ENCODE measurements at regions not wholly inside any gene's neighbourhood (a gene's known extent, or its start where the extent isn't known, plus 50 kb on each side); places are given as distances from the start of the nearest gene placed in this dataset.
"Not testable (repeated sequence)": the region's sequence is repeated elsewhere in the genome, so short reads cannot be mapped to it uniquely, and the experiment has no call there.

- Histone ChIP-seq H3K9ac (ENCODE audit: low read length) (no peak overlapping the region), H2AK5ac (ENCODE audit: low read length, severe bottlenecking) (no peak overlapping the region), H2BK5ac (ENCODE audit: low read depth, low read length, poor library complexity, severe bottlenecking) (no peak overlapping the region), H3K4me2 (ENCODE audit: low read length, poor library complexity, severe bottlenecking) (no peak overlapping the region), H2BK15ac (ENCODE audit: low read depth, poor library complexity, severe bottlenecking) (no peak overlapping the region), H3K4me3 (ENCODE audit: insufficient read depth in 1 of 2, low read depth in 1 of 2, low read length in 2 of 2) (no peak overlapping the region), H4K91ac (ENCODE audit: low read length) (no peak overlapping the region), H3K79me1 (replicated peaks; ENCODE audit: low read length, poor library complexity, severe bottlenecking) (no peaks in the 10 kb centered on the region), H2AFZ (ENCODE audit: low read depth, low read length) (no peak overlapping the region), H3K9me3 (ENCODE audit: control insufficient read depth, low read length) (no peaks in the 10 kb centered on the region), H4K8ac (ENCODE audit: low read length) (no peak overlapping the region), H3K23ac (ENCODE audit: low read length in 2 of 2) (no peak overlapping the region), H3K27ac (ENCODE audit: low read length, poor library complexity, severe bottlenecking) (no peak overlapping the region), H3K4ac (ENCODE audit: low read depth in 1 of 2, low read length in 2 of 2) (no peak overlapping the region), H2BK12ac (ENCODE audit: low read length in 2 of 2) (no peak overlapping the region), H3K27me3 (ENCODE audit: control insufficient read depth in 1 of 2, insufficient read depth in 1 of 2, low read length in 2 of 2) (peaks cover 0 to 6% of the 10 kb centered on the region in 2 experiments), H2BK120ac (ENCODE audit: low read depth, low read length) (no peak overlapping the region), H3K18ac (ENCODE audit: low read depth in 1 of 2, low read length in 2 of 2) (no peak overlapping the region), H3K4me1 (ENCODE audit: control insufficient read depth, insufficient read depth, low read depth, low read length) (no peaks in the 10 kb centered on the region), H3K36me3 (ENCODE audit: control insufficient read depth in 1 of 2, insufficient read depth in 2 of 2, low read depth in 1 of 2, low read length in 2 of 2) (no peaks in the 10 kb centered on the region), H3K14ac (ENCODE audit: low read length in 2 of 2) (no peak overlapping the region)
- DNase-seq: no peak
- WGBS: 93% methylated on average over 13 of the region's 13 CpGs
Measured at GRCh38 chr3:156044634-156044975, 75.8 kb upstream of the KCNAB1 start.

DNA sequence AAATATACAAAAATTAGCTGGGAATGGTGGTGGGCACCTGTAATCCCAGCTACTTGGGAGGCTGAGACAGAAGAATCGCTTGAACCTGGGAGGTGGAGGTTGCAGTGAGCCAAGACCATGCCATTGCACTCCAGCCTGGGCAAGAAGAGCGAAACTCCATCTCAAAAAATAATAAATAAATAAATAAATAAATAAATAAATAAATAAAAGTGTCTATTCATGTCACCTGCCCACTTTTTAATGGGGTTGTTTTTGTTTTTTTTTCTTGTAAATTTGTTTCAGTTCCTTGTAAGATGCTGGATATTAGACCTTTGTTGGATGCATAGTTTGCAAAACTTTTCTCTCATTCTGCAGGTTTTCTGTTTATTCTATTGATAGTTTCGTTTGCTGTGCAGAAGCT, 71.9 kb upstream of the KCNAB1 start:
- H3K14ac ChIP-seq (ENCODE audit: low read length in 2 of 2); H3K18ac ChIP-seq (ENCODE audit: low read depth in 1 of 2, low read length in 2 of 2); H2BK12ac ChIP-seq (ENCODE audit: low read length in 2 of 2); H3K23ac ChIP-seq (ENCODE audit: low read length in 2 of 2); H2BK15ac ChIP-seq (ENCODE audit: low read depth, poor library complexity, severe bottlenecking); H2BK5ac ChIP-seq (ENCODE audit: low read depth, low read length, poor library complexity, severe bottlenecking); H3K79me1 ChIP-seq (replicated peaks; ENCODE audit: low read length, poor library complexity, severe bottlenecking); H2BK120ac ChIP-seq (ENCODE audit: low read depth, low read length); H3K27ac ChIP-seq (ENCODE audit: low read length, poor library complexity, severe bottlenecking); H3K27me3 ChIP-seq (ENCODE audit: control insufficient read depth in 1 of 2, insufficient read depth in 1 of 2, low read length in 2 of 2); H3K4ac ChIP-seq (ENCODE audit: low read depth in 1 of 2, low read length in 2 of 2); H3K4me2 ChIP-seq (ENCODE audit: low read length, poor library complexity, severe bottlenecking); H4K8ac ChIP-seq (ENCODE audit: low read length); H2AK5ac ChIP-seq (ENCODE audit: low read length, severe bottlenecking); H3K4me3 ChIP-seq (ENCODE audit: insufficient read depth in 1 of 2, low read depth in 1 of 2, low read length in 2 of 2); H3K36me3 ChIP-seq (ENCODE audit: control insufficient read depth in 1 of 2, insufficient read depth in 2 of 2, low read depth in 1 of 2, low read length in 2 of 2); H3K4me1 ChIP-seq (ENCODE audit: control insufficient read depth, insufficient read depth, low read depth, low read length); H2AFZ ChIP-seq (ENCODE audit: low read depth, low read length); H3K9me3 ChIP-seq (ENCODE audit: control insufficient read depth, low read length); H3K9ac ChIP-seq (ENCODE audit: low read length); H4K91ac ChIP-seq (ENCODE audit: low read length); DNase-seq: not testable (repeated sequence)
- WGBS: no CpG with 5 or more reads among the region's 3 CpGs

DNA sequence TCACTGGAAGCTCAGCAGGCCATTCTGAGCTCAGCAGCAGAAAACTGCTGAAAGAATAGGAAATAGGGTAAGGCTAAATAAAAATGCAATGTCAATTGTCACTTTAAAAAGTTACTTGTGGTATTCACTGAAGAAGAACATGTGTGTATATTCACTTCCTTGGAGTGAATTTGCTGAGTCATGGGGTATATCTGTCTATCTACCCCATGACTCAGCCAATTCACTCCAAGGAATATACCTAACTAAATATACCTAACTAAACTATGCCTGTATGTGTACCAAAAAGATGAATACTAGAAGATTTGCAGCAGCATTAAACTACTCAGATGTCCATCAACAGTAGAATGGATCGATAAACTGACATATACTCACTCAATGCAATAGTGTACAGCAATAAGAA, 69.5 kb upstream of the KCNAB1 start:
- H2BK120ac ChIP-seq (ENCODE audit: low read depth, low read length): no peak overlapping the region
- H3K27me3 ChIP-seq (ENCODE audit: control insufficient read depth in 1 of 2, insufficient read depth in 1 of 2, low read length in 2 of 2): peaks cover 0 to 4% of the 10 kb centered on the region in 2 experiments
- no peak overlapping the region for H3K9ac ChIP-seq (ENCODE audit: low read length)
- H3K27ac ChIP-seq (ENCODE audit: low read length, poor library complexity, severe bottlenecking): no peak overlapping the region
- no peaks in the 10 kb centered on the region for H3K36me3 ChIP-seq (ENCODE audit: control insufficient read depth in 1 of 2, insufficient read depth in 2 of 2, low read depth in 1 of 2, low read length in 2 of 2)
- H3K14ac ChIP-seq (ENCODE audit: low read length in 2 of 2): no peak overlapping the region
- no peak overlapping the region for H2BK12ac ChIP-seq (ENCODE audit: low read length in 2 of 2)
- no CpG with 5 or more reads among the region's 1 CpG for WGBS
- H3K9me3 ChIP-seq (ENCODE audit: control insufficient read depth, low read length): no peaks in the 10 kb centered on the region
- no peak overlapping the region for H3K4me3 ChIP-seq (ENCODE audit: insufficient read depth in 1 of 2, low read depth in 1 of 2, low read length in 2 of 2)
- H2BK15ac ChIP-seq (ENCODE audit: low read depth, poor library complexity, severe bottlenecking): no peak overlapping the region
- H3K79me1 ChIP-seq (replicated peaks; ENCODE audit: low read length, poor library complexity, severe bottlenecking): no peaks in the 10 kb centered on the region
- no peak overlapping the region for H4K8ac ChIP-seq (ENCODE audit: low read length)
- H2BK5ac ChIP-seq (ENCODE audit: low read depth, low read length, poor library complexity, severe bottlenecking): no peak overlapping the region
- no peaks in the 10 kb centered on the region for H3K4me1 ChIP-seq (ENCODE audit: control insufficient read depth, insufficient read depth, low read depth, low read length)
- no peak for DNase-seq
- no peak overlapping the region for H2AK5ac ChIP-seq (ENCODE audit: low read length, severe bottlenecking)
- no peak overlapping the region for H3K23ac ChIP-seq (ENCODE audit: low read length in 2 of 2)
- H2AFZ ChIP-seq (ENCODE audit: low read depth, low read length): no peak overlapping the region
- no peak overlapping the region for H3K18ac ChIP-seq (ENCODE audit: low read depth in 1 of 2, low read length in 2 of 2)
- H3K4ac ChIP-seq (ENCODE audit: low read depth in 1 of 2, low read length in 2 of 2): no peak overlapping the region
- no peak overlapping the region for H4K91ac ChIP-seq (ENCODE audit: low read length)
- no peak overlapping the region for H3K4me2 ChIP-seq (ENCODE audit: low read length, poor library complexity, severe bottlenecking)

DNA sequence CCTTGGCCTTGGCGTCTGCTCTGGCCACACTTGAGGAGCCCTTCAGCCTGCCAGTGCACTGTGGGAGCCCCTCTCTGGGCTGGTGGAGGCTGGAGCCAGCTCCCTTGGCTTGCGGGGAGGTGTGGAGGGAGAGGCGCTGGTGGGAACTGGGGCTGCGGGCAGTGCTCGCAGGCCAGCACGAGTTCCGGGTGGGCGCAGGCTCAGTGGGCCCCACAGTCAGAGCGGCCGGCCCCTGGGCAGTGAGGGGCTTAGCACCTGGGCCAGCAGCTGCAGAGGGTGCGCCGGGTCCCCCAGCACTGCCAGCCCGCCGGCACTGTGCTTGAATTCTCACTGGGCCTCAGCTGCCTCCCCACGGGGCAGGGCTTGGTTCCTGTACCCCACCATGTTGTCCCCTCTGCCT, 68.7 kb upstream of the KCNAB1 start:
- no peak overlapping the region for H2BK120ac ChIP-seq (ENCODE audit: low read depth, low read length)
- H4K8ac ChIP-seq (ENCODE audit: low read length): no peak overlapping the region
- H3K14ac ChIP-seq (ENCODE audit: low read length in 2 of 2): no peak overlapping the region
- DNase-seq: no peak
- no peak overlapping the region for H2BK5ac ChIP-seq (ENCODE audit: low read depth, low read length, poor library complexity, severe bottlenecking)
- no peak overlapping the region for H3K9ac ChIP-seq (ENCODE audit: low read length)
- H3K23ac ChIP-seq (ENCODE audit: low read length in 2 of 2): no peak overlapping the region
- no peaks in the 10 kb centered on the region for H3K79me1 ChIP-seq (replicated peaks; ENCODE audit: low read length, poor library complexity, severe bottlenecking)
- peaks cover 0 to 4% of the 10 kb centered on the region in 2 experiments for H3K27me3 ChIP-seq (ENCODE audit: control insufficient read depth in 1 of 2, insufficient read depth in 1 of 2, low read length in 2 of 2)
- no peak overlapping the region for H2BK15ac ChIP-seq (ENCODE audit: low read depth, poor library complexity, severe bottlenecking)
- no peak overlapping the region for H2AK5ac ChIP-seq (ENCODE audit: low read length, severe bottlenecking)
- no peaks in the 10 kb centered on the region for H3K4me1 ChIP-seq (ENCODE audit: control insufficient read depth, insufficient read depth, low read depth, low read length)
- no peaks in the 10 kb centered on the region for H3K36me3 ChIP-seq (ENCODE audit: control insufficient read depth in 1 of 2, insufficient read depth in 2 of 2, low read depth in 1 of 2, low read length in 2 of 2)
- H3K18ac ChIP-seq (ENCODE audit: low read depth in 1 of 2, low read length in 2 of 2): no peak overlapping the region
- no peak overlapping the region for H3K4me3 ChIP-seq (ENCODE audit: insufficient read depth in 1 of 2, low read depth in 1 of 2, low read length in 2 of 2)
- H2BK12ac ChIP-seq (ENCODE audit: low read length in 2 of 2): no peak overlapping the region
- 100% methylated on average over 3 of the region's 15 CpGs for WGBS
- H3K4ac ChIP-seq (ENCODE audit: low read depth in 1 of 2, low read length in 2 of 2): no peak overlapping the region
- no peak overlapping the region for H2AFZ ChIP-seq (ENCODE audit: low read depth, low read length)
- no peak overlapping the region for H3K27ac ChIP-seq (ENCODE audit: low read length, poor library complexity, severe bottlenecking)
- H3K4me2 ChIP-seq (ENCODE audit: low read length, poor library complexity, severe bottlenecking): no peak overlapping the region
- no peaks in the 10 kb centered on the region for H3K9me3 ChIP-seq (ENCODE audit: control insufficient read depth, low read length)
- H4K91ac ChIP-seq (ENCODE audit: low read length): no peak overlapping the region

All from mesenchymal stem cell (in vitro differentiated cells and primary cell).